Epithelial cell of prostate (primary cell): ENCODE measurements at regions not wholly inside any gene's neighbourhood (a gene's known extent, or its start where the extent isn't known, plus 50 kb on each side); places are given as distances from the start of the nearest gene placed in this dataset.
"Not testable (repeated sequence)": the region's sequence is repeated elsewhere in the genome, so short reads cannot be mapped to it uniquely, and the experiment has no call there.

Experiments used
- DNase-seq: peaks from one replicate; pipeline ENCODE4 v3.0.0-alpha.2; 2011; ENCODE audit warnings: low read depth, low spot score
- H3K27ac ChIP-seq: fragments of 450-650 bp; 2 replicates; pipeline ENCODE4 v1.5.1; 2017; ENCODE audit warnings: mild to moderate bottlenecking

DNA sequence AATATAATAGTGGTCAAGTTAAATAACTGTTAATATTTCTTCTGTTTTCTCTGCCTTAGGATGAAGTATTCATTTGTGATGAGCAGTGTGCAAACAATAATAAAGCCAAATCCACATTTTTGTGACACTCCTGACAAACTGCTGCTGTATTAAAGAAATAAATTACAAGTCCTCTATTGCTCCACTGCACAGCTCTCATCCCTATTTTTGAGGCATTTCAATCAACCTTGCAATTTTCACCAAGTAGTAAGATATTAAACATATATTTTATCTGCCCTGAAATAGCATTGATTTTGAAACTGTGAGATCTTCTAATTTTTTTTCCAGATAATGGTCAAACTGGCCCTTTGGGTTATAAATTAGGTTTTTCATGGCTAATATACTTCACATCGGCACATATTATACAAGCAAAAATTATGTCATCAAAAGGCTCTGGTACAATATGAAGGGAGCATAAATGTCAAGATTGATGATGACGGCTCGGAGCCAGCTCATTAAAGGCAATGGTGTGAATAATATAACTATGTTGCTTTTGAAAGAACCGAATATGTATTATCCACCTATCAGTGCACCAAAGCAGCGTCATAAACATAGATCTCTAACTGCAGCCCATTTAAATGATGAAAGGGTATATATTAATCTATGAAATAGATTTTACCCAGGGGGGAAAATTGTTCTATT is 764.9 kb downstream of the DNAH5 start:
- H3K27ac ChIP-seq = no peak overlapping the region
- DNase-seq = no peak

DNA sequence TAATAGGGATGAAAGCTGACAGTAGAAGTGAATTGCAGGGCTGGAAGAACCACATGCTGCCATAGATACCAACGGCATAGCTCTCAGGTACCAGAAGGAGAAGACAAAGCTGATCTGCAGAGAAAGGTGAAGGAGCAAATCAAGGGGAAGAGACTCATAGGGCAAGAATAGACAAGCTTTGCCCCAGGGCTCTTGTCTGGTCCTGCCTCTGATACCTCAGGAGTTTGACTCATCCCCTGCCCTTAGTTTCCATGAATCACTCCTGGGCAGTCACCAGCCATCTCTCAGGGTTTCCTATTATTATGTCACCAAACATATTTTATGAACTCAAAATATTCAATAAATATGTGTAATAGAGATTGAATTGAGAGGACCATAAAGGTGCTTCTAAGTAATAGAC is 800.9 kb downstream of the DNAH5 start:
- peak; percentile 88 for DNase-seq
- no peak overlapping the region for H3K27ac ChIP-seq

DNA sequence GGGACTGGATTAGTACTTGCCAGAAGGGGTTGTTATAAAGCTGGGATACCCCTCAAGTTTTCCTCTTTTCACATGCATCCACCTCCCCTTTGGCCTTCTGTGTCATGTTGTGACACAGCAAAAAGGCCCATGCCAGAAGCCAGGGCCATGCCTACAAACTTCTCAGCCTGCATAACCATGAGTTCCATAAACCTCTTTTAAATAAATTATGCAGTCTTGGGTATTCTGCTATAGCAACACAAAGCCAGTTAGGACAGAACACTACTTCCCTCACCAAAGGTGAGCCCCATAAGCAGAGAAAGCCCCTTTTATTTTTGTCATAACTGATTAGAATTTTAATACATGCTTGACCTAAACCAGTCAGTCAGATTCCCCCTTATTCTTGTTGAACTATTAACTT is 801.3 kb downstream of the DNAH5 start:
- DNase-seq = no peak
- H3K27ac ChIP-seq = no peak overlapping the region

DNA sequence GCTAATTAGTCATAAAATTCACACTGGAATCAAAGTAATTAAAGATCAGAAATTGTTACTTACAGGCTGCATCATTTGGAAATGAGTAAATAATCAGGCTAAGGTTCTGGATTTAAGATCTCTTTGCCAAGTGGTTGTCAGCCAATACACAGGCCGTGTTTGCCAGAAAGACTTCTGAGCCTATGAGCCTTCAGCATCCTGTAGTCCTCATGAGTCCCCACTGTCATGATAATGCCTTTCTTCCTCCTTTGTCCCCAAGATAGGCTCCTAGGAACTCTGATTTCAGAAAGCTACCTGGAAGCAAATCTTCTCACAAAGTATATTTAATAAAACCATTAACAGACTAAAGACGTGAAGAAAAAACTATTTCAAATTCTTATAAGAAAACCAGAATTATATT is 810.5 kb downstream of the DNAH5 start:
- DNase-seq = no peak
- H3K27ac ChIP-seq = no peak overlapping the region

DNA sequence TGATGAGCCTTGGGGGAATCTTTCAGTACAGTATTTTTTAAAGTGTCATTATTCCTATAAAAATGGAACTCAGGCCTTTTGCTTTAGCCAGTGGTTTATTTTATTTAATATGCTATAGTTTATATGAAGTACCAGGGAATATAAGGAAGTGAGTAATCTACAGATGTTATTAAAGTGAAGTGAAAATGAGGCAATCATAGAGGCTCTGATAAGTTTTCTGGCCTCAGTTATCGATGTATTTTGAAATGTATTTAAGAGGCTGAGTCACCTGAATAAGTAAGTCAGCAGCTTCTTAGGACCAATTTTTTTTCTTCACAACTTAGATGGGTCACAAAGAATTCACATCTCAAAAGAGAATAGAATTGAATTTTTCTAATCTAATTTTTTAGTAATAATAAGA is 829.0 kb downstream of the DNAH5 start:
- no peak overlapping the region for H3K27ac ChIP-seq
- DNase-seq = no peak

DNA sequence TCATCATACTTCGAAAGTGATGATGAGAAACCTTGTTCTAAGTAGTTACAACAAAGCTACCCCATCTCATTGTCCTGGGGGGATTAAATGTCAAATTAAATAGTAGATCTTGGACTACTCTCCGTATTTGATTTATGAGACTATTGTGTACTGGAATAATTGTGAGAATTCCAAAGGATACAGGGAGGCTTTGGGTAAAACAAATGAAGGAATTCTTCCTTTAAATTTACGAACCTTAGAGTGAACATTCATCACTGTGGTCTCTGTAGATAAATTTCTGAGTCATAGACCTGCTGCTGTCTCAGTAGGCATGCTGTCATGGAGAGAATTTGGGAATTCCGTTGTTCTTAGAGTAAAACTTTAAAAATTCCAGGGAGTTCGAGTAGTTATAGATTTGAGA is 836.2 kb downstream of the DNAH5 start:
- H3K27ac ChIP-seq = no peak overlapping the region
- no peak for DNase-seq

DNA sequence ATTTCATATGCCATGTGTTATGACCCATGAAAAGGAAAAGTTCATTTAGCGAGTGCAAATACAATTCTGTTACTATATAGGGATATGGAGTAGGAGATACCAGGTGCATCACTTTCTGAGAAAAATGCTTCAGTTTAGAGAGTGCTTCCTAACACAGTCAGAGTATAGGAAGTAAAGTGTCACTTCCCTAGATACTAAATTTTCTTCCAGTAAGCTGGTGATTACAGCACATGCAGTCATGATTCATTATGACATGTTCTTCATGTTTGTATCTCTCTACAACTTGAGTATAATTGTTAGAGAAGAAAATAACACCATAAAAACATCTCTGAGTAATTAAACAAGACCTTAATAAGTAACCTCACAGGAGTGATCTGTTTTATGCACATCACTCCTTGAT is 837.0 kb downstream of the DNAH5 start:
- DNase-seq = no peak
- no peak overlapping the region for H3K27ac ChIP-seq

DNA sequence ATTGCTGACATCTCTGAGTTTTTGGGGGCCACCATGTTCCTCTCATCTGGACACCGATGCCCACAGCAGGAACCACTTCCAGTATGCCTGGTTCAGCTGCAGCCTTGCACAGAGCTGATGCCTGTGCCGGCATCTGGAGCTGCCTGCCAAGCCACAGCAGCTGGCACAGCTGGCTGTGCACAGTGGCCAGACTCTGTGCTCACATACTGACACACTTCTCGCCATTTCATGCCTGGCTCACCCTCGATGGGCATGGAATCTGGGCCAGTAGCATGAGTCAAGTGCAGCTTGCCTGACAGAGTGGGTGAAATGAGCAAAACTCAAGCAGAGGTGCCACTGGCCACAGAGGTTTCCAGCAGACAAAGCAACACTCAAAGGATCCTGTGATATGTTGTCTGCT is 863.4 kb downstream of the DNAH5 start:
- H3K27ac ChIP-seq = no peak overlapping the region
- no peak for DNase-seq

DNA sequence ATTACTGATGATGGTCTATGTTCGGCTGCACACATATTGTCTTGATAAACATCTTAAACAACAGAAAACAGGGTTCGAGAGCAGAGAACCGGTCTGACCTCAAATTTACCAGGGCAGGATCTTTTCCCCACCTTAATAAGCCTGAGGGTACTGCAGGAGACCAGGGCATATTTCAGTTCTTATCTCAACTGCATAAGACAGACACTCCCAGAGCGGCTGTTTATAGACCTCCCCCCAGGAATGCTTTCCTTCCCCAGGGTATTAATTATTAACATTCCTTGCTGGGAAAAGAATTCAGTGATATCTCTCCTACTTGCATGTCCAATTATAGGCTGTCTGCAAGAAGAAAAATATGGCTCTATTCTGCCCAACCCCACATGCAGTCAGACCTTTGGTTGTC is 871.6 kb downstream of the DNAH5 start:
- not testable (repeated sequence) for DNase-seq, H3K27ac ChIP-seq

DNA sequence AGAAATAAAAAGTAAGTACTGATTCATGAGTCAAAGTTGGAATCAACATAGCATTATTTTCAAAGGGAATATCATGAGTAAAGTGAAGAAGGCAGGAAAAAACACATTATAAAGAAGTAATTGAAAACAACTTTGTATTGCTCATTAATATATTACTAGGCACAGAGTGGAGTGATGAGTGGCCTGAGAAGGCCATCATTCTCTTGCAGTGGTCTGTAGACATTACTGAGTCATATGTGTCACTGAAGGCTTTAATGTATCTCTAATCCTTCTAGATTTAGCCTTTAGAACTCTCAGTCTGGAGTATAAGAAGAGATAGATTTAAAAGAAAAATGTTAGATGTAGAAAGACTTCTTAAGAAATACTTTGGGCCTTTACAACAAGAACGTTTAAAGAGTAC is 881.4 kb downstream of the DNAH5 start:
- H3K27ac ChIP-seq = no peak overlapping the region
- DNase-seq = no peak

DNA sequence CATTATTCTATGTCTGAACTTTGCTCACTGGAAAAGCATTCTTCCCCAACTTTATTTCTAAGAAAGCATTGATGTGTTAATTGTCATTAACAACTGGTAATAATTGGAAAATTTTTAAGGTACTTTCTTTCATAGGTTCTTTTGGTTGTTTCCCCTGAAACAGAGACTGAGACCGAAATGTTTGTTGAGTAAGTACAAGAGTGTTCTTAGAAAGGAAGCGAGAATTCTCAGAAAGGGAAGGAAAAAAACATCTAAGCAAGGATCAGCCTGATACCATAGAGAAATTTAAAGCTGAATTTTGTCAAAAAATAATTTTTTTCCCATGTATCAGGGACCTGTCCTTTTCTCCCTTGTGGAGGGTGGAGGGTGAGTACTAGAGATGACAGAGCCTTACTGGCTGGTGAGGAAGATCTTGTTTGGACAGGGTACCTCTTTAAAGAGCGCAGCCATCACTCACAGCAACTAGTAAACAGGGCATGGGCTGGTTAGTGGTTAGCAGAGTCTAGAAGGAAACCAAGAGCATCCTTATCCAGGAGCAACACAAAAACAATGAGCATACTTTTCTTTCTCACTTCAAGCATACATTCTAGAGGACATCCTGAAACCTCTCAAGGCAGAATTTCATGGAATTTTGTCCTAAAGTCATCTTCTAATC is 898.5 kb downstream of the DNAH5 start:
- DNase-seq = no peak
- H3K27ac ChIP-seq = no peak overlapping the region

DNA sequence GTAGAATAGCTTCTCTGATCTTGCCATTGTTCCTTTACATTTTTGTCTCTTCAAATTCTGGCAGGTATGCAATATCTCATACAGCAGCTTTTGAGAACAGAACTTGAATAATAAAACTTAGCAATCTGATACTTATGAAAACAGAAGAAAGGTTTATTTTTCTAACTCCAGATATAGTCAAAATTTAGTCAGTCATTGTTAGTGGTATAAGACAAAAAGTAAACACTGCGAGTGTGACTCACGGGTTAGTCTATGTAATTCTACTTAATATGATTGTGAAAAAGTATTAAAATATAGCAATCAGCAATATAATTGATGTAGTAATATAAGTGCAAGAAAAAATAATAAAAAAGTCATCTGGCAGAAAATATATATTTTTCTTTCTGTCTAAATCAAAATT is 910.4 kb downstream of the DNAH5 start:
- no peak overlapping the region for H3K27ac ChIP-seq
- no peak for DNase-seq

DNA sequence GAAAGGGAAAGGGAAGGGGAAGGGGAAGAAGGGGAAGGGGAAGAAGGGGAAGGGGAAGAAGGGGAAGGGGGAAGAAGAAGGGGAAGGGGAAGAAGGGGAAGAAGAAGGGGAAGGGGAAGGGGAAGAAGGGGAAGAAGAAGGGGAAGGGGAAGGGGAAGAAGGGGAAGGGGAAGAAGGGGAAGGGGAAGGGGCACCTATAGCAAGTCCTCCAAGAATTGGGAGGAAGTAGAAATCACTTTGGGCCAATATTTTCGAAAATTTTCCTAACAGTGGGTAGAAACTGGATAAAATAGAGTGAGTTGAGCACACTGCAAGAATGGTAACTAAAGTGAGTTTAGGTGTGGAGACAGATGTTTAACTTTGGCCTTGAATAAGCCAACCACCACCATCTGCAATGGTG is 915.3 kb downstream of the DNAH5 start:
- H3K27ac ChIP-seq = no peak overlapping the region
- no peak for DNase-seq

DNA sequence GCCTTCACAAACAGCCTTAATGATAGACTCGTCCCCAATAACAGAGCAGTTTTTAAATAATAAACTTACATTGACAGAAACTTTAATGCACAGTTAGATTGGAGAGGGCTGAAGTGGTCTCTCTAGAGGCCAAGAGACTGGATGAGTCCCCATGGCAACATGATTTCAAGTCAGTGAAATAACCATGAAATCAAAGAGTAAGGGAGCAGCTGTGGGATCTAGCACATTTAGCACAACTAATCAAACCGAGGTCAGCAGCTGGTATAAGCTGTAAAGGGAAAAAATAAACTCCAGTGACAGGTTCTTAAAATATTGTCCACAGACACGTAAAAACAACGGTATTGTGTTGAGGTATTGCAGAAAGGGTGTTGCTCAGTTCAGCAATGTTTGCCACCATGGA is 916.6 kb downstream of the DNAH5 start:
- no peak overlapping the region for H3K27ac ChIP-seq
- no peak for DNase-seq

DNA sequence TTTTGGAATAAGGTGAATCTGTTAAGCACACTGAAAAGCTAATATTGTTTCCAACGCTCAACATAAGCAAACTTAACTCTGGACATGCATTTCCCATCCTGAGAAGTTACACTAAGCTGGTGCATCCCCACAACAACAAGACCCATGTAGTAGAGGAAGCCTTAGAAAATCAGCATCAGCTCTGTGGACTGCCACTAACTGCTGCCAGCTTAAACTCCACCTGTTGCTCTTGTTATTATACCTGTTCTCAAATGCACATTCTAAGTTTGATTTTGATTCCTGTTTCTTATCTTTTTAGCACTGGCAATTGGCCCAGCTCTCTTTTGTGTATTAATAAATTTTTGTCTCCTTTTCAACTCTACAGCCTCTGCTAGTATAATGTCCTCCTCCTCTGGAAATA is 924.8 kb downstream of the DNAH5 start:
- no peak for DNase-seq
- H3K27ac ChIP-seq = no peak overlapping the region

DNA sequence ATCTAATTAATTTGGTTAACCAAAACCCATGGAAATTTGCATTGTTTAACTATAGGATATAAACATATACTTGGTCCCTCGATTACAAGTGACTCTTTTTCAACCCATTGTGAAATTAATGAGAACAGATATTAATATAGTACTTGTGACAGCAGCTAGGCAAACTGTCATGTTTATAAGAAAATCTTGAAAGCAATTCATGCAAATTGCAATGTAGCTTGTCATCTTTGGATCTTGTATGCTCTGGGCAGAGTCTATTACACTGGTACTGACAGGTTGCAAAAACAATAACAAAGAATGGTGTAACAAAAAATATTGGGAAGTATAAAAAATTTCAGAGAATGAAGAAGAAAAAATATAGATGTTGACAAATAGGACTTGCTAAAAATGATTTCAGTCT is 941.0 kb downstream of the DNAH5 start:
- no peak overlapping the region for H3K27ac ChIP-seq

DNA sequence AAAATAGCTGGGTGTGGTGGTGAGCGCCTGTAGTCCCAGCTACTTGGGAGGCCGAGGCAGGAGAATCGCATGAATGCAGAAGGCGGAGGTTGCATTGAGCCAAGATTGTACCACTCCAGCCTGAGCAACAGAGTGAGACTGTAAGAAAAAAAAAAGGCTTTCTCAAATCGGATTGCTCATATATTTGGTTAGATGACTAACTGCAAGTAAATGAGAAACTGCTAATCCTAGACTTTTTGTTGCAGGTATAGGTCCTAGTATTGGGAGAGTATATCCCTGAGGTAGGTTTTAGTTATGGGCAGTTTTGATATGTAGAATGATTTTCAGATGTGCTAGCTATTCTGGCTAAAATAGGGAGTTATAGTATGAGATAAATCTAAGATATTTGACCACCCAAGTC is 944.8 kb downstream of the DNAH5 start:
- no peak for DNase-seq
- no peak overlapping the region for H3K27ac ChIP-seq

More for the DNA sequence above, 941.0 kb downstream of the DNAH5 start:
- no peak for DNase-seq

DNA sequence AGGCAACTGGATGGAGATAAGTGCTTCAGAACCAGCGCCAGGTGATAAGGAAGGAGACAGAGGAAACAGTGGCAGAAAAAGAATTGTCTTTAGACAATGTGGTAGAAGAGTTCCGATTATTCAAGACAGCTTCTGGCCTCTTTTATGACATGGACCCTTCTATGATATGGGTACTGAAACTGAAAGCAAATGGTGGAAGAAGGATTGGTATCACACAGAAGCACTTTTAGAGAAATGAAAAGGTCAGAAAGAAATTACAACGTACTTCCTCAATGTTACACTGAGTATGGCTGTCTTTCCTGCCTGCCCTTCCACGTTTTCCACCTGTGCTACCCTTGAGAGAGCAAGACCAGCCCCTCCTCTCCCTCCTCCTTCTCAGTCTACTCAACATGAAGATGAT is 959.3 kb downstream of the DNAH5 start:
- H3K27ac ChIP-seq = no peak overlapping the region
- DNase-seq = no peak

DNA sequence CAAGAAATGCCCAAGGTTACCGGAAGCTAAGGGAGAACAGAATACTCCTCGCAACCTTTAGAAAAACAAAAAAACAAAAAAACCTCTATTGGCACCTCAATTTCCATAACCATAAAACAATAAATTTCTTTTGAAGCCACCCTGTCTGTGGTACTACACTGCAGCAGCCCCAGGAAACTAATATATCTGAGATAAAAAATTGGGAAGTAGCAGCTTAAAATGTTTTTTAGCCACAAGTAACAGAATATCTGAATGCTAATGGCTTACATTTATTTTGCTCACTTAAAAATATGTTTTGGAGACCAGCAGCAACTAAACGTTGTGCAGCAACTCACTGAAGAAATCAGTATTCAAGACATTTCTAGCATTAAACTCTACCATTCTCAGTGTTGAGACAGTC is 969.6 kb downstream of the DNAH5 start:
- no peak for DNase-seq
- H3K27ac ChIP-seq = no peak overlapping the region

DNA sequence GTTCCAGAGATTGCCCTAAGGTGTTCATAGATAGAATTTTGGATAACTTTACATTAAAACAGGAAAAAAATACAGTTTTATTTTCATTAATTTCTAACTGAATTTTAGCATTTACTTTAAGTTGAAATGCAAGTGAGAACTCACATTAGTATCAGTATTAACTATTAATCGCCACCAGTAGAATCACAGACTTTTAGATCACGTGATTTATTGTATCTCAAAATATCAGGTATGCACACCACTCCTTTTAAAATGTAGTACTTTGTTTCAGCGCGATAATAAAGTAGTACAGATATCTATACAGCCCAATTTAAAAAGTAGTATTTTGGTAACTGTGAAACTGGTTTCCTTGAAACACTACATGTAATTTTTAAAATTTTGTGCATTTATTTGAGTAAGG is 978.7 kb downstream of the DNAH5 start:
- no peak for DNase-seq
- no peak overlapping the region for H3K27ac ChIP-seq

DNA sequence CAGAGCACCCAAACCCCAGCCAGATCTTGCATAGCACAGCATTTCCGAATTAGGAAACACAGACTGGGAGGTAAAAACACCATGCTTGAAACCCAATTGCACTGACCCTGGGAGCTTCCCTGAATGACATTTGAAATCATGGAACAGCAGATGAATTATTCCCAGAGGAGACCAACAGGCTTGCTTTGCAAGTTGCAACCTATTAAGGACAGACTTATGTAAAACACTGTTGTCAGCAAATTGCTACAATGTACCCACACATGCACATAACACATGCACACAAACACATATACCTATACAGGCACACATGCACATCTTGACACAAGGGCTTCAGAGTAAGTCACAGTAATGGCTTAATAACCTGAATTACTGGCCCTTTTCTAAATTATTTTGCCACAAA is 984.8 kb downstream of the DNAH5 start:
- H3K27ac ChIP-seq = no peak overlapping the region
- no peak for DNase-seq

DNA sequence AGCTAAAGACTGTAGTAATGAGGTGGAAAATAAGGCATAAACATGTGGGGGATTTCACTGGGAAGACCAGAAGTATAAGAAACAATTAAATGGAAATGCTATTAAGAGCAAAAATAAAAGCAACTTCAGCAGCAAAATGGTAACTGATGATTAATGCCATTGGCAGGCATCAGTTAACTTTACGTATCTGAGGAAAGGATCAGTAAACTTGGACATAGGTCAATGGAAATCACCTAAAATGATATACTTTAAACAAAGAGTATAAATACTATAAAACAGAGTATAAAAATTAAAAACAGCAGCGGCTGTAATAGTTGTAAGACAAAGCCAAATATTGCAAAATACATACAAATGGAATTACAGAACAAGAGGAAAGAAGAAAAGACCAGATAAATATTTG is 992.1 kb downstream of the DNAH5 start:
- no peak for DNase-seq
- no peak overlapping the region for H3K27ac ChIP-seq
